HCT116 (cell line): ENCODE measurements at regions not wholly inside any gene's neighbourhood (a gene's known extent, or its start where the extent isn't known, plus 50 kb on each side); places are given as distances from the start of the nearest gene placed in this dataset.

Experiments
- ATAC-seq: fragments of 200-7000 bp; cut with Tn5 transposase; 2 replicates; pipeline ENCODE4 v1.9.1; 2020; ENCODE audit warnings: mild to moderate bottlenecking, moderate library complexity
- BruUV-seq: library from RNA; stranded (reverse); fragments of 400-500 nt; replicated peaks from 2 replicates; lab custom pipeline; 2021; lab: Mats Ljungman, UMichigan
- CTCF ChIA-PET: fragments of 300-600 bp; sonication (Branson Sonifier 250); formaldehyde crosslinking; loops from one replicate; lab custom pipeline; 2021; ENCODE audit warnings: antibody characterized with exemption; lab: Charles Lee
- POLR2A ChIA-PET: fragments of 300-600, 350-600 bp; sonication (Branson Sonifier 250); formaldehyde crosslinking; loops from one replicate; lab custom pipeline; 2021; ENCODE audit warnings: antibody characterized with exemption; lab: Charles Lee
- RAD21 ChIA-PET, 2 experiments: fragments of 300-600 bp; sonication (Branson Sonifier 250); formaldehyde crosslinking; loops; one replicate each; lab custom pipeline; 2023; ENCODE audit warnings: low total read pairs in 2 of 2; ENCODE audit not compliant: uncharacterized antibody in 2 of 2, unreplicated experiment in 2 of 2, low non-redundant PET in 1 of 2; lab: Charles Lee
- DNase-seq: peaks from one replicate; pipeline ENCODE4 v3.0.0-alpha.2; 2010; ENCODE audit warnings: low read depth, low spot score
- H2AFZ ChIP-seq: fragments of 200-600 bp; shearing (Covaris generic), sonication (generic); 2 replicates; pipeline ENCODE4 v1.6.1; 2017; ENCODE audit warnings: low read depth, mixed run types, mixed read lengths, antibody characterized with exemption, low read length; ENCODE audit not compliant: poor library complexity, severe bottlenecking
- H3K27ac ChIP-seq: 2 replicates; pipeline ENCODE4 v1.5.1; 2012; ENCODE audit warnings: low read depth, low read length
- H3K27me3 ChIP-seq: fragments of 200-600 bp; sonication (generic); 2 replicates; pipeline ENCODE4 v1.6.1; 2016; ENCODE audit warnings: mixed run types, low read length, mixed read lengths; ENCODE audit not compliant: insufficient read depth
- H3K36me3 ChIP-seq, 2 experiments: fragments of 200-500 bp in 1 of 2; fragments of 200-600 bp in 1 of 2; sonication (Bioruptor generic) in 1 of 2; sonication (generic) in 1 of 2; 2 replicates each; pipeline versions ENCODE4 v1.5.1 to v1.6.1; 2014 to 2016; ENCODE audit warnings: low read length in 2 of 2, inconsistent platforms in 1 of 2, mixed read lengths in 1 of 2, mixed run types in 1 of 2; ENCODE audit not compliant: insufficient read depth in 2 of 2, control insufficient read depth in 1 of 2
- H3K4me1 ChIP-seq, 2 experiments: fragments of 200-600 bp in 1 of 2; sonication (generic) in 1 of 2; 2 replicates each; pipeline versions ENCODE4 v1.5.1 to v1.6.1; 2012 to 2017; ENCODE audit warnings: low read length in 2 of 2, inconsistent platforms in 1 of 2, mild to moderate bottlenecking in 1 of 2, mixed read lengths in 1 of 2, mixed run types in 1 of 2, moderate library complexity in 1 of 2; ENCODE audit not compliant: insufficient read depth in 2 of 2, control insufficient read depth in 1 of 2
- H3K4me2 ChIP-seq: fragments of 200-600 bp; sonication (generic); 2 replicates; pipeline ENCODE4 v1.6.1; 2017; ENCODE audit warnings: mixed run types, low read length, mixed read lengths
- H3K4me3 ChIP-seq, 2 experiments: fragments of 200-600 bp in 1 of 2; sonication (generic) in 1 of 2; replicated peaks in 1 of 2; 2 replicates each; pipeline ENCODE4 v1.5.1; 2011 to 2016; ENCODE audit warnings: low read length in 2 of 2, control low read depth in 1 of 2, low read depth in 1 of 2, mild to moderate bottlenecking in 1 of 2, mixed read lengths in 1 of 2, mixed run types in 1 of 2
- H3K79me2 ChIP-seq: fragments of 200-600 bp; sonication (generic); 2 replicates; pipeline ENCODE4 v1.6.1; 2017; ENCODE audit warnings: mild to moderate bottlenecking, mixed run types, low read length, moderate library complexity, mixed read lengths; ENCODE audit not compliant: insufficient read depth
- H3K9ac ChIP-seq: fragments of 200-600 bp; sonication (generic); 2 replicates; pipeline ENCODE4 v1.6.1; 2016; ENCODE audit warnings: low read length, mixed read lengths
- H3K9me2 ChIP-seq: fragments of 200-600 bp; sonication (generic), shearing (Covaris generic); 2 replicates; pipeline ENCODE4 v1.6.1; 2017; ENCODE audit warnings: mixed run types, mild to moderate bottlenecking, moderate library complexity; ENCODE audit not compliant: insufficient read depth
- H3K9me3 ChIP-seq, 2 experiments: fragments of 200-500 bp in 1 of 2; fragments of 200-600 bp in 1 of 2; sonication (Bioruptor generic) in 1 of 2; sonication (generic) in 1 of 2; 2 replicates each; pipeline ENCODE4 v1.6.1; 2014 to 2017; ENCODE audit warnings: low read length in 2 of 2, mixed read lengths in 2 of 2, inconsistent platforms in 1 of 2, low read depth in 1 of 2, mild to moderate bottlenecking in 1 of 2, mixed run types in 1 of 2, moderate library complexity in 1 of 2; ENCODE audit not compliant: control insufficient read depth in 1 of 2, insufficient read depth in 1 of 2
- H4K20me1 ChIP-seq: fragments of 200-600 bp; sonication (generic), shearing (Covaris generic); 2 replicates; pipeline ENCODE4 v1.6.1; 2017; ENCODE audit warnings: mixed run types, mild to moderate bottlenecking, moderate library complexity; ENCODE audit not compliant: insufficient read depth
- ATF3 ChIP-seq: IDR thresholded peaks from 2 replicates; pipeline ENCODE4 v1.6.1; 2012
- CBX3 ChIP-seq: IDR thresholded peaks from 2 replicates; pipeline ENCODE4 v1.6.1; 2012; ENCODE audit warnings: low read depth
- EGR1 ChIP-seq: IDR thresholded peaks from 2 replicates; pipeline ENCODE4 v1.6.1; 2012; ENCODE audit warnings: low read depth
- ELF1 ChIP-seq: IDR thresholded peaks from 2 replicates; pipeline ENCODE4 v1.6.1; 2012; ENCODE audit warnings: low read depth, borderline replicate concordance
- EZH2 ChIP-seq: fragments of 200-600 bp; sonication (generic); IDR thresholded peaks from 2 replicates; pipeline ENCODE4 v1.6.1; 2017; ENCODE audit warnings: antibody characterized with exemption, mixed run types
- EZH2phosphoT487 ChIP-seq: fragments of 200-600 bp; IDR thresholded peaks from 2 replicates; pipeline ENCODE4 v1.6.1; 2018; ENCODE audit warnings: antibody characterized with exemption, borderline replicate concordance
- FOSL1 ChIP-seq: IDR thresholded peaks from 2 replicates; pipeline ENCODE4 v1.6.1; 2012; ENCODE audit warnings: low read depth
- JUND ChIP-seq: IDR thresholded peaks from 2 replicates; pipeline ENCODE4 v1.6.1; 2012
- MAX ChIP-seq: IDR thresholded peaks from 2 replicates; pipeline ENCODE4 v1.6.1; 2012
- POLR2AphosphoS5 ChIP-seq: IDR thresholded peaks from 2 replicates; pipeline ENCODE4 v1.6.1; 2011; ENCODE audit warnings: mild to moderate bottlenecking, low read depth, low read length, moderate library complexity
- SP1 ChIP-seq: IDR thresholded peaks from 2 replicates; pipeline ENCODE4 v1.6.1; 2012; ENCODE audit warnings: low read depth
- SRF ChIP-seq: IDR thresholded peaks from 2 replicates; pipeline ENCODE4 v1.6.1; 2012; ENCODE audit warnings: low read depth
- YY1 ChIP-seq: IDR thresholded peaks from 2 replicates; pipeline ENCODE4 v1.6.1; 2011; ENCODE audit warnings: low read length, low read depth, moderate library complexity, mild to moderate bottlenecking; ENCODE audit not compliant: insufficient replicate concordance; ENCODE audit errors: extremely low read depth
- ZBTB33 ChIP-seq: IDR thresholded peaks from 2 replicates; pipeline ENCODE4 v1.6.1; 2011; ENCODE audit warnings: mild to moderate bottlenecking, low read length, moderate library complexity; ENCODE audit not compliant: insufficient replicate concordance; ENCODE audit errors: extremely low read depth
- ZNF274 ChIP-seq: fragments of 200-500 bp; sonication (Bioruptor generic); IDR thresholded peaks from 2 replicates; pipeline ENCODE4 v1.6.1; 2014; ENCODE audit warnings: mild to moderate bottlenecking, low read depth, low read length, inconsistent platforms
- intact Hi-C: fragments of 100-400 bp; cut with micrococcal nuclease; formaldehyde crosslinking; loops from 2 replicates; pipeline ENCODE4 v1.10.0; 2022

DNA sequence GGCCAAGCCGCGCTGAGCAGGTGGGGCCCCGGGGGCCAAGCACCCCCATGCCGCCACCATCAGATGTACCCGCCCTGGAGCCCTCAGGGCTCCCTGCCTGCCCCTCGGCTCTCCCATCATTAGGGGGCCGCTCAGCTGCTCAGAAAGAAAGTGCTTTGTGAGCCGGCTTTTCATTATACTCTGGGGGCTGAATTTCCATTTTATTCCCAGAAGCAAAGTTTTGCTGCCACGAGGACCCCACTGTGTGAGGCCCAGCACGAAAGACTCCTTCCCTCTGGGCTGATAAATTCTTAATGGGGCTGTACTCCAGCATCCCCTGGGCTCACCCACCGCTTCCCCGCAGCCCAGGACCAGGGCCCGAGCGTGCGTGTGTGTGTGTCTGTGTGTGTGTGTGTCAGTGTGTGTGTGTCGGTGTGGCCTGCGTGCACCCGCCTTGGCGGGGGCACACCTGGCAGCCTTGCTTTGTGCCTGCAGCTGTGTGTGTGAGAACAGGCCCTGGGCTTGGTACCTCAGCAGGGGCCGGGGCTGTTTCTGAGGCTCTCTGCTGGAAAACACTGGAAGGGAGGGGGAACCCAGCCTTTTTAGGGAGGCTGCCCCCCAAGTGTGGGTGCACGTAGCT, 103.0 kb upstream of the GSE1 start:
- ATAC-seq: no peak
- Histone ChIP-seq H3K4me3 (no peak overlapping the region), H3K27me3 (no peaks in the 10 kb centered on the region), H3K79me2 (no peaks in the 10 kb centered on the region), H3K36me3 (no peaks in the 10 kb centered on the region), H4K20me1 (no peaks in the 10 kb centered on the region), H3K4me2 (no peak overlapping the region), H3K27ac (no peak overlapping the region), H3K9me3 (no peaks in the 10 kb centered on the region), H3K9me2 (no peaks in the 10 kb centered on the region), H3K4me1 (peaks cover 20 to 21% of the 10 kb centered on the region in 2 experiments), H2AFZ (no peak overlapping the region), H3K9ac (no peak overlapping the region)
- RAD21 ChIA-PET: no interaction called here
- BruUV-seq: no TSS peak
- CTCF ChIA-PET: no interaction called here
- POLR2A ChIA-PET: no interaction called here
- no peak for DNase-seq
- intact Hi-C loops: no loop called here
- TF ChIP-seq ZNF274 (no peak), SP1 (no peak), EGR1 (no peak), ELF1 (no peak), POLR2AphosphoS5 (no peak)

GRCh38 chr16:85511938-85512807, 100.9 kb upstream of the GSE1 start:
- ChIA-PET RAD21 (no interaction called here), POLR2A (interaction anchor here (0.6 kb wide), 1 partner anchor 100 kb away, joined by 3 read pairs; no protein-coding TSS in a partner anchor), CTCF (interaction anchor here (0.7 to 1.4 kb wide), 2 partner anchors 21 to 99 kb away, joined by 3 to 10 read pairs; no protein-coding TSS in a partner anchor)
- intact Hi-C loops: no loop called here
- Histone ChIP-seq H3K4me1 (peaks cover 34 to 39% of the 10 kb centered on the region in 2 experiments), H2AFZ (no peak overlapping the region), H3K4me2 (no peak overlapping the region), H3K9ac (no peak overlapping the region), H3K9me2 (no peaks in the 10 kb centered on the region), H4K20me1 (no peaks in the 10 kb centered on the region), H3K36me3 (no peaks in the 10 kb centered on the region), H3K27me3 (no peaks in the 10 kb centered on the region), H3K9me3 (no peaks in the 10 kb centered on the region), H3K27ac (no peak overlapping the region; the same call in 1 of the 2 replicates), H3K79me2 (no peaks in the 10 kb centered on the region), H3K4me3 (no peak overlapping the region)
- DNase-seq: no peak
- no TSS peak for BruUV-seq
- ATAC-seq: no peak
- TF ChIP-seq ATF3 (no peak), EZH2phosphoT487 (no peak), ELF1 (no peak), JUND (no peak), EZH2 (no peak), YY1 (no peak), CBX3 (no peak), MAX (no peak), EGR1 (no peak), FOSL1 (no peak), ZBTB33 (no peak), SRF (no peak)
